Stomach (tissue), 4 donors: ENCODE measurements at regions not wholly inside any gene's neighbourhood (a gene's known extent, or its start where the extent isn't known, plus 50 kb on each side); places are given as distances from the start of the nearest gene placed in this dataset.

Experiments
- POLR2A ChIP-seq, 4 donors: fragments of 450-650 bp; IDR thresholded peaks; one replicate each; pipeline ENCODE4 v1.6.1; 2016; ENCODE audit warnings: antibody characterized with exemption in 4 of 4, control low read depth in 2 of 4, mild to moderate bottlenecking in 1 of 4, moderate library complexity in 1 of 4
- POLR2AphosphoS5 ChIP-seq, 3 donors: sonication (generic); formaldehyde crosslinking; IDR thresholded peaks; one replicate each; pipeline ENCODE4 v1.6.1; 2016; ENCODE audit warnings: antibody characterized with exemption in 3 of 3

- TF ChIP-seq POLR2A (IDR thresholded peaks at IDR 0.05) (no peak), POLR2AphosphoS5 (IDR thresholded peaks at IDR 0.05) (no peak)
These were observed 167.5 kb upstream of the PREP start for GRCh38 chr6:105570416-105570815.
